Heart right ventricle (tissue), 16 donors: ENCODE measurements at regions not wholly inside any gene's neighbourhood (a gene's known extent, or its start where the extent isn't known, plus 50 kb on each side); places are given as distances from the start of the nearest gene placed in this dataset.

Source experiments
- ATAC-seq, 8 donors: fragments of 200-7000 bp; cut with Tn5 transposase; one replicate each; pipeline ENCODE4 v1.9.1; 2020; ENCODE audit warnings: mild to moderate bottlenecking in 8 of 8, moderate library complexity in 8 of 8, moderate number of reproducible peaks in 1 of 8
- DNase-seq, 2 donors: peaks; one replicate each; pipeline ENCODE4 v3.0.0-alpha.2; 2020
- H3K27ac ChIP-seq, 10 donors: fragments of 200-600 bp; sonication (generic) in 2 of 10; one replicate each; pipeline versions ENCODE4 v1.5.0 to v1.8.0; 2020 to 2022; ENCODE audit warnings: mild to moderate bottlenecking in 3 of 10
- H3K27me3 ChIP-seq, 7 donors: fragments of 200-600 bp; one replicate each; pipeline ENCODE4 v1.8.0; 2021 to 2022; ENCODE audit warnings: mild to moderate bottlenecking in 2 of 7
- H3K36me3 ChIP-seq, 9 donors: fragments of 200-600 bp; sonication (generic) in 1 of 9; one replicate each; pipeline versions ENCODE4 v1.5.0 to v1.8.0; 2020 to 2022; ENCODE audit warnings: mild to moderate bottlenecking in 2 of 9
- H3K4me1 ChIP-seq, 9 donors: fragments of 200-600 bp; sonication (generic) in 1 of 9; one replicate each; pipeline versions ENCODE4 v1.5.0 to v1.8.0; 2020 to 2022; ENCODE audit warnings: mild to moderate bottlenecking in 4 of 9
- H3K4me3 ChIP-seq, 10 donors: fragments of 200-600 bp; sonication (generic) in 2 of 10; one replicate each; pipeline versions ENCODE4 v1.5.0 to v1.8.0; 2020 to 2022; ENCODE audit warnings: mild to moderate bottlenecking in 7 of 10, moderate library complexity in 2 of 10
- H3K9me3 ChIP-seq, 11 donors: fragments of 200-600 bp in 10 of 11; sonication (generic) in 2 of 11; one replicate each; pipeline versions ENCODE4 v1.5.0 to v1.8.0; 2013 to 2022; ENCODE audit warnings: mild to moderate bottlenecking in 2 of 11, control low read depth in 1 of 11, moderate library complexity in 1 of 11
- CTCF ChIP-seq, 9 donors: fragments of 200-600 bp; sonication (generic) in 2 of 9; IDR thresholded peaks; one replicate each; pipeline versions ENCODE4 v1.5.0 to v1.8.0; 2021 to 2022; ENCODE audit warnings: antibody characterized with exemption in 9 of 9, mild to moderate bottlenecking in 5 of 9, moderate library complexity in 1 of 9
- WGBS, 2 donors: extraction: QIAGEN DNeasy Blood & Tissue Kit; methylation state at CpG; one replicate each; pipeline ENCODE4 v1.1.7; 2013; ENCODE audit warnings: inconsistent platforms in 1 of 2; 5-methylcytosine and 5-hydroxymethylcytosine counted together
- intact Hi-C, 10 donors: fragments of 100-400 bp; cut with DNase I; formaldehyde crosslinking; loops; one replicate each; pipeline versions ENCODE4 v1.11.1 to v1.14.2; 2022
- donor health status: Arrhythmogenic right ventricular cardiomyopathy.
- donor health status: ischemic (EF 13 %, LVEDD 7.1; RV severe dilation, severe dysfunction).
- donor health status: healthy with polysubstance abuse.
- donor health status: DM: no; HTN: yes; CAD: no.
- donor health status: DM: no; HTN: no; CAD: no.
- donor health status: ischemic (EF 25% LVEDD 6.9; RV normal size, moderate dysfunction).
- donor health status: ischemic (EF 25% LVEDD 5.7; RV mildly dilated, moderate dysfunction).
- donor health status: healthy.
- donor health status: DM: yes; HTN: yes; CAD: no.
- donor health status: Ischemic cardiomyopathy.
- donor health status: ischemic (EF 35%, LVEDD 5.7; RV mildly dilated, moderate dysfunction).
- donor health status: nonischemic (EF 11% LVEDD 7.7; RV severe dilation, severe dysfunction).
- donor health status: DM: yes; HTN: yes; CAD: no.
- donor health status: PGD.
- donor health status: ischemic (EF 29% LVEDD 5.4; RV normal size, mild dysfunction).
- donor health status: nonischemic (EF 23%, LVEDD 6.1; RV moderate dilation, normal function).

- intact Hi-C loops: loop anchor here in 5 of 10 donors (5.0 to 10.0 kb wide), 8 partner anchors 113 to 945 kb away; partner anchors contain the start of gene TBX3 (in 1 of the 5)
- Histone ChIP-seq H3K4me3 (no peak overlapping the region), H3K27ac (no peak overlapping the region), H3K4me1 (peaks cover 0 to 22% (median 5%) of the 10 kb centered on the region in 9 donors), H3K36me3 (no peaks in the 10 kb centered on the region), H3K9me3 (peaks cover 0 to 5% (median 0%) of the 10 kb centered on the region in 11 donors), H3K27me3 (peaks cover 0 to 12% (median 5%) of the 10 kb centered on the region in 7 donors)
- 77 to 85% methylated on average over 3 of the region's 3 CpGs for WGBS, 2 donors
- ATAC-seq (no peak), DNase-seq (no peak)
- TF ChIP-seq CTCF (IDR thresholded peaks at IDR 0.05): no peak
Observed at GRCh38 chr12:115619889-115620288, 657.6 kb downstream of the MED13L start.

DNA sequence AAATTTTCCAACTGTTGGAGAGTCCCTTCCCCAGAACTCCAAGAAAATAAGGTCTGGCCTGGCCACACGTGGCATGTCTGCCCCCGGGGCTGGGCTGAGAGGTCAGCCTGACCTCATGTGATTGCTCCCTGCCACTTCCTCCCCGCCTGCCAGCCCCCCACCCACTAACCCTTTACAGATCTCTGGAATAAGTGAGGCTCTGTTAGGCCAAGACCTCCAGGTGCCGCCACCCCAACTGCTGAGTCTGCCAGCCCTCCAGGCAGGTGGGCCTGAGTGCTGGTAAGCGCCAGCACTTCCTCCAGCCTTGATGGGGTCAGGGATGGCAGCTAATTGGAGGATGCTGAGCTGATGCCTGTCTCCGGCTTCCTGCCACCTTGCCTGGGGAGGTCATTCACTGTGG, 658.4 kb downstream of the MED13L start:
- H3K9me3 ChIP-seq: peaks cover 0 to 3% (median 0%) of the 10 kb centered on the region in 11 donors
- H3K27me3 ChIP-seq: peaks cover 0 to 11% (median 0%) of the 10 kb centered on the region in 7 donors
- TF ChIP-seq CTCF (IDR thresholded peaks at IDR 0.05): no peak
- intact Hi-C loops: no loop called here
- 77 to 81% methylated on average over 6 of the region's 6 CpGs for WGBS, 2 donors
- ATAC-seq (no peak), DNase-seq (no peak)
- no peaks in the 10 kb centered on the region for H3K36me3 ChIP-seq
- H3K4me1 ChIP-seq: peaks cover 0 to 14% (median 0%) of the 10 kb centered on the region in 9 donors
- H3K4me3 ChIP-seq: no peak overlapping the region
- no peak overlapping the region for H3K27ac ChIP-seq

- H3K27me3 ChIP-seq: peaks cover 0 to 4% (median 0%) of the 10 kb centered on the region in 7 donors
- no peak for TF ChIP-seq CTCF (IDR thresholded peaks at IDR 0.05)
- H3K9me3 ChIP-seq: peaks cover 0 to 7% (median 0%) of the 10 kb centered on the region in 11 donors
- 96 to 97% methylated on average over 7 of the region's 7 CpGs for WGBS, 2 donors
- H3K27ac ChIP-seq: no peak overlapping the region
- DNase-seq (no peak), ATAC-seq (no peak)
- intact Hi-C loops: no loop called here
- H3K36me3 ChIP-seq: no peaks in the 10 kb centered on the region
- no peak overlapping the region for H3K4me3 ChIP-seq
- H3K4me1 ChIP-seq: peaks cover 0 to 7% (median 0%) of the 10 kb centered on the region in 9 donors
Observed at GRCh38 chr12:115618105-115618504, 659.4 kb downstream of the MED13L start.

- WGBS, 2 donors: 88 to 91% methylated on average over 7 of the region's 7 CpGs
- Histone ChIP-seq H3K27ac (no peak overlapping the region), H3K36me3 (no peaks in the 10 kb centered on the region), H3K4me3 (no peak overlapping the region), H3K27me3 (peaks cover 0 to 4% (median 0%) of the 10 kb centered on the region in 7 donors), H3K4me1 (peaks cover 0 to 7% (median 0%) of the 10 kb centered on the region in 9 donors), H3K9me3 (peaks cover 0 to 7% (median 0%) of the 10 kb centered on the region in 11 donors)
- no peak for ATAC-seq
- DNase-seq: no peak
- intact Hi-C loops: no loop called here
- TF ChIP-seq CTCF (IDR thresholded peaks at IDR 0.05): no peak
Observed at GRCh38 chr12:115617391-115617790, 660.1 kb downstream of the MED13L start.
